Uterus (tissue), 3 donors: ENCODE measurements at regions not wholly inside any gene's neighbourhood (a gene's known extent, or its start where the extent isn't known, plus 50 kb on each side); places are given as distances from the start of the nearest gene placed in this dataset.

Experiments used
- DNase-seq, 2 donors: peaks; one replicate each; pipeline ENCODE4 v3.0.0-alpha.2; 2019 to 2020
- H3K27ac ChIP-seq, 2 donors: fragments of 200-600 bp; sonication (generic); 1 replicate in 1 of 2; 2 replicates in 1 of 2; pipeline ENCODE4 v1.5.1; 2016 to 2018
- H3K27me3 ChIP-seq, 2 donors: fragments of 200-600 bp; sonication (generic); one replicate each; pipeline ENCODE4 v1.5.1; 2018 to 2019; ENCODE audit warnings: control low read depth in 1 of 2
- H3K36me3 ChIP-seq, 2 donors: fragments of 200-600 bp; sonication (generic); one replicate each; pipeline ENCODE4 v1.5.1; 2019; ENCODE audit warnings: control low read depth in 1 of 2
- H3K4me1 ChIP-seq, 2 donors: fragments of 200-600 bp; sonication (generic); one replicate each; pipeline ENCODE4 v1.5.1; 2018 to 2019; ENCODE audit warnings: control low read depth in 1 of 2
- H3K4me3 ChIP-seq, 2 donors: fragments of 200-600 bp; sonication (generic); 1 replicate in 1 of 2; 2 replicates in 1 of 2; pipeline ENCODE4 v1.5.1; 2018 to 2019; ENCODE audit warnings: mild to moderate bottlenecking in 1 of 2
- H3K9me3 ChIP-seq, 2 donors: fragments of 200-600 bp; sonication (generic); one replicate each; pipeline ENCODE4 v1.5.1; 2019; ENCODE audit warnings: control low read depth in 1 of 2
- CTCF ChIP-seq, 4 experiments: fragments of 200-600 bp in 2 of 4; fragments of 450-650 bp in 2 of 4; sonication (generic) in 2 of 4; IDR thresholded peaks; one replicate each; pipeline ENCODE4 v1.5.1; 2016 to 2019; ENCODE audit warnings: antibody characterized with exemption in 4 of 4, mild to moderate bottlenecking in 2 of 4, moderate library complexity in 1 of 4
- POLR2A ChIP-seq, 2 donors: fragments of 450-650 bp; IDR thresholded peaks; one replicate each; pipeline ENCODE4 v1.6.1; 2016; ENCODE audit warnings: antibody characterized with exemption in 2 of 2, mild to moderate bottlenecking in 1 of 2, moderate library complexity in 1 of 2
- intact Hi-C: fragments of 100-400 bp; cut with DNase I; formaldehyde crosslinking; loops from one replicate; pipeline ENCODE4 v1.15.1; 2023; ENCODE audit warnings: low total_unique reads
- donor health status: DM: yes; HTN: yes; CAD: no.

- Histone ChIP-seq H3K27me3 (no peaks in the 10 kb centered on the region), H3K9me3 (no peaks in the 10 kb centered on the region), H3K4me1 (no peaks in the 10 kb centered on the region), H3K4me3 (no peak overlapping the region), H3K36me3 (no peaks in the 10 kb centered on the region), H3K27ac (no peak overlapping the region)
- no peak for DNase-seq
- intact Hi-C loops = no loop called here
- TF ChIP-seq CTCF (IDR thresholded peaks at IDR 0.05) (no peak), POLR2A (IDR thresholded peaks at IDR 0.05) (no peak)
Measured at GRCh38 chr3:16818194-16818593, 66.6 kb upstream of the PLCL2 start.

- no peaks in the 10 kb centered on the region for H3K36me3 ChIP-seq
- H3K4me1 ChIP-seq = no peaks in the 10 kb centered on the region
- H3K9me3 ChIP-seq = no peaks in the 10 kb centered on the region
- H3K27ac ChIP-seq = no peak overlapping the region
- intact Hi-C loops = no loop called here
- TF ChIP-seq POLR2A (IDR thresholded peaks at IDR 0.05) = no peak
- no peak for TF ChIP-seq CTCF (IDR thresholded peaks at IDR 0.05)
- H3K27me3 ChIP-seq = no peaks in the 10 kb centered on the region
- no peak overlapping the region for H3K4me3 ChIP-seq
- no peak for DNase-seq
Measured at GRCh38 chr3:16818945-16819344, 65.8 kb upstream of the PLCL2 start.

GRCh38 chr3:16820485-16820884, 64.3 kb upstream of the PLCL2 start:
- Histone ChIP-seq H3K4me1 (no peaks in the 10 kb centered on the region), H3K27ac (no peak overlapping the region), H3K27me3 (no peaks in the 10 kb centered on the region), H3K36me3 (no peaks in the 10 kb centered on the region), H3K9me3 (no peaks in the 10 kb centered on the region), H3K4me3 (no peak overlapping the region)
- DNase-seq = no peak
- intact Hi-C loops = no loop called here
- TF ChIP-seq CTCF (IDR thresholded peaks at IDR 0.05) (no peak), POLR2A (IDR thresholded peaks at IDR 0.05) (no peak)

- DNase-seq = no peak
- H3K9me3 ChIP-seq = no peaks in the 10 kb centered on the region
- no peak for TF ChIP-seq CTCF (IDR thresholded peaks at IDR 0.05)
- no peak for TF ChIP-seq POLR2A (IDR thresholded peaks at IDR 0.05)
- H3K4me3 ChIP-seq = no peak overlapping the region
- no peaks in the 10 kb centered on the region for H3K27me3 ChIP-seq
- H3K36me3 ChIP-seq = no peaks in the 10 kb centered on the region
- intact Hi-C loops = no loop called here
- no peaks in the 10 kb centered on the region for H3K4me1 ChIP-seq
- H3K27ac ChIP-seq = no peak overlapping the region
Measured at GRCh38 chr3:16821053-16821452, 63.7 kb upstream of the PLCL2 start.

- Histone ChIP-seq H3K4me1 (no peaks in the 10 kb centered on the region), H3K4me3 (no peak overlapping the region), H3K27me3 (no peaks in the 10 kb centered on the region), H3K9me3 (no peaks in the 10 kb centered on the region), H3K36me3 (no peaks in the 10 kb centered on the region), H3K27ac (no peak overlapping the region)
- intact Hi-C loops = no loop called here
- TF ChIP-seq CTCF (IDR thresholded peaks at IDR 0.05) (no peak), POLR2A (IDR thresholded peaks at IDR 0.05) (no peak)
- DNase-seq = no peak
Measured at GRCh38 chr3:16824081-16824696, 60.6 kb upstream of the PLCL2 start.
